Endothelial cell of umbilical vein (primary cell): ENCODE measurements at regions not wholly inside any gene's neighbourhood (a gene's known extent, or its start where the extent isn't known, plus 50 kb on each side); places are given as distances from the start of the nearest gene placed in this dataset.
"Not testable (repeated sequence)": the region's sequence is repeated elsewhere in the genome, so short reads cannot be mapped to it uniquely, and the experiment has no call there.

Experiments
- BruUV-seq: library from RNA; stranded (reverse); fragments of 400-500 nt; replicated peaks from 2 replicates; lab custom pipeline; 2021; lab: Mats Ljungman, UMichigan
- CTCF ChIA-PET: fragments of 300-600, 350-600 bp; sonication (Branson Sonifier 250); formaldehyde crosslinking; loops from one replicate; lab custom pipeline; 2021; ENCODE audit warnings: antibody characterized with exemption, inconsistent platforms; lab: Charles Lee
- POLR2A ChIA-PET: fragments of 300-600, 350-600 bp; sonication (Branson Sonifier 250); formaldehyde crosslinking; loops from one replicate; lab custom pipeline; 2021; ENCODE audit warnings: antibody characterized with exemption, inconsistent platforms; lab: Charles Lee
- DNase-seq: peaks from one replicate; pipeline ENCODE4 v3.0.0-alpha.2; 2011; ENCODE audit warnings: low read depth, low spot score
- FAIRE-seq: peaks from 2 replicates; lab custom pipeline; 2011; peaks lifted over from hg19 to GRCh38; lab: Jason Lieb, UNC
- H2AFZ ChIP-seq: 2 replicates; pipeline ENCODE4 v1.6.0; 2012; ENCODE audit warnings: low read depth, low read length, control low read depth, inconsistent platforms
- H3K27ac ChIP-seq: 2 replicates; pipeline ENCODE4 v1.5.1; 2011; ENCODE audit warnings: low read depth, mild to moderate bottlenecking, control low read depth, low read length, moderate library complexity; ENCODE audit not compliant: insufficient read depth
- H3K27me3 ChIP-seq, 2 experiments: 2 replicates each; pipeline versions ENCODE4 v1.6.0 to v1.6.1; 2011; ENCODE audit warnings: low read length in 2 of 2, mixed read lengths in 1 of 2; ENCODE audit not compliant: control insufficient read depth in 2 of 2, insufficient read depth in 2 of 2
- H3K36me3 ChIP-seq, 2 experiments: 2 replicates in 1 of 2; 3 replicates in 1 of 2; pipeline ENCODE4 v1.5.1; 2011; ENCODE audit warnings: low read length in 2 of 2, mild to moderate bottlenecking in 1 of 2, moderate library complexity in 1 of 2; ENCODE audit not compliant: control insufficient read depth in 2 of 2, insufficient read depth in 2 of 2; ENCODE audit errors: extremely low read depth in 1 of 2
- H3K4me1 ChIP-seq: 3 replicates; pipeline ENCODE4 v1.5.1; 2011; ENCODE audit warnings: mild to moderate bottlenecking, low read length; ENCODE audit not compliant: control insufficient read depth, insufficient read depth; ENCODE audit errors: extremely low read depth
- H3K4me2 ChIP-seq: 2 replicates; pipeline ENCODE4 v1.6.1; 2011; ENCODE audit warnings: low read length, control low read depth, mixed read lengths; ENCODE audit not compliant: insufficient read depth
- H3K4me3 ChIP-seq, 3 experiments: fragments of 200-600 bp in 1 of 3; sonication (generic), shearing (Covaris generic) in 1 of 3; replicated peaks in 1 of 3; 2 replicates each; pipeline ENCODE4 v1.5.1; 2011 to 2016; ENCODE audit warnings: control low read depth in 3 of 3, low read length in 3 of 3, mild to moderate bottlenecking in 2 of 3, inconsistent platforms in 1 of 3, low read depth in 1 of 3, moderate library complexity in 1 of 3; ENCODE audit not compliant: insufficient read depth in 1 of 3
- H3K79me2 ChIP-seq: 2 replicates; pipeline ENCODE4 v1.6.0; 2012; ENCODE audit warnings: low read length, inconsistent platforms; ENCODE audit not compliant: control insufficient read depth, insufficient read depth
- H3K9ac ChIP-seq: replicated peaks from 2 replicates; pipeline ENCODE3; 2011; ENCODE audit warnings: low read length, control low read depth; ENCODE audit not compliant: insufficient read depth; ENCODE audit errors: extremely low read depth
- H3K9me1 ChIP-seq: replicated peaks from 3 replicates; pipeline ENCODE4 v1.6.0; 2011; ENCODE audit warnings: mild to moderate bottlenecking, low read length; ENCODE audit not compliant: control insufficient read depth, insufficient read depth; ENCODE audit errors: extremely low read depth
- H3K9me3 ChIP-seq: replicated peaks from 2 replicates; pipeline ENCODE4 v1.5.1; 2012; ENCODE audit warnings: low read length, inconsistent platforms; ENCODE audit not compliant: control insufficient read depth, insufficient read depth
- H4K20me1 ChIP-seq: replicated peaks from 2 replicates; pipeline ENCODE3; 2011; ENCODE audit warnings: mild to moderate bottlenecking, low read length; ENCODE audit not compliant: control insufficient read depth, insufficient read depth; ENCODE audit errors: extremely low read depth
- EZH2 ChIP-seq: IDR thresholded peaks from 2 replicates; pipeline ENCODE4 v1.6.1; 2012; ENCODE audit warnings: borderline replicate concordance, low read depth, mild to moderate bottlenecking, moderate library complexity, low read length, inconsistent platforms; ENCODE audit not compliant: severe bottlenecking
- FOS ChIP-seq: IDR thresholded peaks from 2 replicates; pipeline ENCODE4 v1.6.1; 2011; ENCODE audit warnings: mild to moderate bottlenecking, low read length, moderate library complexity, borderline replicate concordance; ENCODE audit not compliant: insufficient read depth
- GATA2 ChIP-seq: IDR thresholded peaks from 2 replicates; pipeline ENCODE4 v1.7.0; 2011; ENCODE audit warnings: low read depth, mild to moderate bottlenecking, moderate library complexity, mixed read lengths, low read length; ENCODE audit not compliant: insufficient read length, insufficient read depth
- JUN ChIP-seq: IDR thresholded peaks from 2 replicates; pipeline ENCODE4 v1.6.1; 2011; ENCODE audit warnings: borderline replicate concordance, low read depth; ENCODE audit not compliant: insufficient read length, insufficient read depth
- MYC ChIP-seq: IDR thresholded peaks from one replicate; pipeline ENCODE4 v1.6.1; 2011; ENCODE audit warnings: mild to moderate bottlenecking, low read depth, low read length
- POLR2AphosphoS5 ChIP-seq: IDR thresholded peaks from 2 replicates; pipeline ENCODE4 v1.6.1; 2012; ENCODE audit warnings: low read depth, mild to moderate bottlenecking, control low read depth, low read length, moderate library complexity; ENCODE audit not compliant: insufficient read depth
- dilution Hi-C: fragments of 300-500 bp; cut with MboI; formaldehyde crosslinking; loops from one replicate; pipeline ENCODE4 v1.15.0; 2019; ENCODE audit warnings: low sequenced_read_pairs; ENCODE audit not compliant: extremely low pct_ligation_motif_present
- intact Hi-C: fragments of 100-400 bp; cut with micrococcal nuclease; formaldehyde crosslinking; loops from one replicate; pipeline ENCODE4 v1.10.0; 2022
- TF ChIP-seq, protein P1 (sequence below): IDR thresholded peaks from 2 replicates; pipeline ENCODE4 v1.6.1; 2011; ENCODE audit not compliant: insufficient read depth, insufficient read length
- TF ChIP-seq, protein P2 (sequence below), 2 donors: IDR thresholded peaks; 1 replicate in 1 of 2; 2 replicates in 1 of 2; pipeline ENCODE4 v1.5.1; 2011; ENCODE audit warnings: low read length in 2 of 2, mild to moderate bottlenecking in 2 of 2, moderate library complexity in 2 of 2, control low read depth in 1 of 2, inconsistent platforms in 1 of 2, low read depth in 1 of 2; ENCODE audit not compliant: insufficient read depth in 1 of 2; ENCODE audit errors: extremely low read depth in 1 of 2

GRCh38 chr18:44580159-44580558 is 100.5 kb upstream of the SETBP1 start:
- H3K4me2 ChIP-seq, result no peak overlapping the region

GRCh38 chr18:44580782-44581181 is 99.9 kb upstream of the SETBP1 start:
- POLR2A ChIA-PET, dilution Hi-C loops, H3K27me3 ChIP-seq, intact Hi-C loops, H4K20me1 ChIP-seq, H3K9ac ChIP-seq, DNase-seq, H3K4me3 ChIP-seq, H3K36me3 ChIP-seq, H2AFZ ChIP-seq, FAIRE-seq, H3K4me1 ChIP-seq, H3K9me3 ChIP-seq, H3K4me2 ChIP-seq, H3K9me1 ChIP-seq, BruUV-seq, H3K79me2 ChIP-seq, H3K27ac ChIP-seq: not testable (repeated sequence)
- CTCF ChIA-PET, result interaction anchor here (0.9 kb wide), 1 partner anchor 21 kb away, joined by 3 read pairs; no protein-coding TSS in a partner anchor

More at GRCh38 chr18:44580159-44580558, 100.5 kb upstream of the SETBP1 start:
- FAIRE-seq (no peak), DNase-seq (no peak)
- ChIA-PET CTCF (no interaction called here), POLR2A (no interaction called here)
- TF ChIP-seq, protein P1, sequence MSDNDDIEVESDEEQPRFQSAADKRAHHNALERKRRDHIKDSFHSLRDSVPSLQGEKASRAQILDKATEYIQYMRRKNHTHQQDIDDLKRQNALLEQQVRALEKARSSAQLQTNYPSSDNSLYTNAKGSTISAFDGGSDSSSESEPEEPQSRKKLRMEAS, result no peak
- TF ChIP-seq GATA2, result no peak
- no peak for TF ChIP-seq JUN
- no peak for TF ChIP-seq POLR2AphosphoS5
- TF ChIP-seq FOS, result no peak
- TF ChIP-seq MYC, result no peak
- TF ChIP-seq, protein P2, sequence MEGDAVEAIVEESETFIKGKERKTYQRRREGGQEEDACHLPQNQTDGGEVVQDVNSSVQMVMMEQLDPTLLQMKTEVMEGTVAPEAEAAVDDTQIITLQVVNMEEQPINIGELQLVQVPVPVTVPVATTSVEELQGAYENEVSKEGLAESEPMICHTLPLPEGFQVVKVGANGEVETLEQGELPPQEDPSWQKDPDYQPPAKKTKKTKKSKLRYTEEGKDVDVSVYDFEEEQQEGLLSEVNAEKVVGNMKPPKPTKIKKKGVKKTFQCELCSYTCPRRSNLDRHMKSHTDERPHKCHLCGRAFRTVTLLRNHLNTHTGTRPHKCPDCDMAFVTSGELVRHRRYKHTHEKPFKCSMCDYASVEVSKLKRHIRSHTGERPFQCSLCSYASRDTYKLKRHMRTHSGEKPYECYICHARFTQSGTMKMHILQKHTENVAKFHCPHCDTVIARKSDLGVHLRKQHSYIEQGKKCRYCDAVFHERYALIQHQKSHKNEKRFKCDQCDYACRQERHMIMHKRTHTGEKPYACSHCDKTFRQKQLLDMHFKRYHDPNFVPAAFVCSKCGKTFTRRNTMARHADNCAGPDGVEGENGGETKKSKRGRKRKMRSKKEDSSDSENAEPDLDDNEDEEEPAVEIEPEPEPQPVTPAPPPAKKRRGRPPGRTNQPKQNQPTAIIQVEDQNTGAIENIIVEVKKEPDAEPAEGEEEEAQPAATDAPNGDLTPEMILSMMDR (IDR thresholded peaks at IDR 0.05; ENCODE audit: extremely low read depth in 1 of 2, insufficient read depth in 1 of 2, low read depth in 1 of 2, low read length in 2 of 2), result no peak
- TF ChIP-seq EZH2, result no peak
- H3K9me3 ChIP-seq, result no peaks in the 10 kb centered on the region
- H3K9me1 ChIP-seq, result no peaks in the 10 kb centered on the region
- no peaks in the 10 kb centered on the region for H3K27me3 ChIP-seq
- H3K36me3 ChIP-seq, result no peaks in the 10 kb centered on the region
- no peak overlapping the region for H3K4me3 ChIP-seq
- intact Hi-C loops, result no loop called here
- dilution Hi-C loops, result no loop called here
- no peaks in the 10 kb centered on the region for H3K79me2 ChIP-seq
- H4K20me1 ChIP-seq, result no peaks in the 10 kb centered on the region
- no peak overlapping the region for H3K27ac ChIP-seq
- BruUV-seq, result no TSS peak
- no peaks in the 10 kb centered on the region for H3K4me1 ChIP-seq
- no peak overlapping the region for H2AFZ ChIP-seq
- no peak overlapping the region for H3K9ac ChIP-seq
